Smooth muscle cell (in vitro differentiated cells): ENCODE measurements at regions not wholly inside any gene's neighbourhood (a gene's known extent, or its start where the extent isn't known, plus 50 kb on each side); places are given as distances from the start of the nearest gene placed in this dataset.

Source experiments
- DNase-seq: peaks from one replicate; lab custom pipeline; 2025; ENCODE audit not compliant: unreplicated experiment; lab: John Stamatoyannopoulos, UW
- H2AFZ ChIP-seq: fragments of 200-600 bp; sonication (generic); 2 replicates; pipeline ENCODE4 v1.6.0; 2016; ENCODE audit warnings: antibody characterized with exemption, low read depth, mild to moderate bottlenecking
- H3F3A ChIP-seq: fragments of 200-600 bp; sonication (generic); 2 replicates; pipeline ENCODE4 v1.6.0; 2017; ENCODE audit warnings: antibody characterized with exemption, low read depth
- H3K27ac ChIP-seq: fragments of 200-600 bp; sonication (generic); 2 replicates; pipeline ENCODE4 v1.5.1; 2016; ENCODE audit warnings: low read depth, mild to moderate bottlenecking
- H3K27me3 ChIP-seq: fragments of 200-600 bp; sonication (generic); 2 replicates; pipeline ENCODE4 v1.6.1; 2016; ENCODE audit warnings: low read depth, mild to moderate bottlenecking
- H3K36me3 ChIP-seq: fragments of 200-600 bp; sonication (generic); 2 replicates; pipeline ENCODE4 v1.5.1; 2016; ENCODE audit warnings: low read depth
- H3K4me1 ChIP-seq: fragments of 200-600 bp; sonication (generic); 2 replicates; pipeline ENCODE4 v1.5.1; 2016; ENCODE audit warnings: low read depth
- H3K4me2 ChIP-seq: fragments of 200-600 bp; sonication (generic); 2 replicates; pipeline ENCODE4 v1.6.0; 2016; ENCODE audit warnings: mild to moderate bottlenecking
- H3K4me3 ChIP-seq: fragments of 200-600 bp; sonication (generic); 2 replicates; pipeline ENCODE4 v1.5.1; 2016; ENCODE audit warnings: mild to moderate bottlenecking
- H3K79me2 ChIP-seq: fragments of 200-600 bp; sonication (generic); 2 replicates; pipeline ENCODE4 v1.6.0; 2016; ENCODE audit warnings: low read depth, mild to moderate bottlenecking
- H3K9ac ChIP-seq: fragments of 200-600 bp; sonication (generic); 2 replicates; pipeline ENCODE4 v1.6.0; 2016; ENCODE audit warnings: low read depth
- H3K9me3 ChIP-seq: fragments of 200-600 bp; sonication (generic); replicated peaks from 2 replicates; pipeline ENCODE4 v1.5.1; 2016; ENCODE audit warnings: low read depth
- H4K20me1 ChIP-seq: fragments of 200-600 bp; sonication (generic); 2 replicates; pipeline ENCODE4 v1.6.0; 2016; ENCODE audit warnings: low read depth
- CTCF ChIP-seq: fragments of 200-600 bp; sonication (generic); IDR thresholded peaks from 2 replicates; pipeline ENCODE4 v1.5.1; 2017; ENCODE audit warnings: borderline replicate concordance, mild to moderate bottlenecking, antibody characterized with exemption; ENCODE audit not compliant: insufficient read depth, poor library complexity, severe bottlenecking
- WGBS: methylation state at CpG from one replicate; pipeline ENCODE4 v1.1.7; 2016; ENCODE audit warnings: low lambda C conversion rate; 5-methylcytosine and 5-hydroxymethylcytosine counted together

GRCh38 chr4:162684998-162685397 is 481.7 kb downstream of the NAF1 start:
- DNase-seq, result no peak
- no peaks in the 10 kb centered on the region for H3K79me2 ChIP-seq
- H3F3A ChIP-seq, result no peaks in the 10 kb centered on the region
- H3K4me3 ChIP-seq, result no peak overlapping the region
- no peak overlapping the region for H3K27ac ChIP-seq
- H2AFZ ChIP-seq, result no peak overlapping the region
- H3K4me2 ChIP-seq, result no peak overlapping the region
- no peak for TF ChIP-seq CTCF
- no peaks in the 10 kb centered on the region for H4K20me1 ChIP-seq
- H3K27me3 ChIP-seq, result no peaks in the 10 kb centered on the region
- H3K36me3 ChIP-seq, result no peaks in the 10 kb centered on the region
- no peaks in the 10 kb centered on the region for H3K4me1 ChIP-seq
- no peaks in the 10 kb centered on the region for H3K9me3 ChIP-seq
- no peak overlapping the region for H3K9ac ChIP-seq

- H3K4me1 ChIP-seq, result no peaks in the 10 kb centered on the region
- no peaks in the 10 kb centered on the region for H4K20me1 ChIP-seq
- H3K36me3 ChIP-seq, result no peaks in the 10 kb centered on the region
- peak overlapping the region; percentile 75 for H3K27ac ChIP-seq
- no peak for DNase-seq
- no peak for TF ChIP-seq CTCF
- H3F3A ChIP-seq, result no peaks in the 10 kb centered on the region
- no peaks in the 10 kb centered on the region for H3K27me3 ChIP-seq
- no peak overlapping the region for H3K9ac ChIP-seq
- H3K79me2 ChIP-seq, result no peaks in the 10 kb centered on the region
- peak overlapping the region; percentile 20 for H2AFZ ChIP-seq
- H3K4me3 ChIP-seq, result no peak overlapping the region
- peaks cover under 1% of the 10 kb centered on the region for H3K9me3 ChIP-seq
- H3K4me2 ChIP-seq, result peak overlapping the region; percentile 51
Measured at GRCh38 chr4:162684371-162684700, 482.4 kb downstream of the NAF1 start.

- no peak for TF ChIP-seq CTCF
- Histone ChIP-seq H3K27ac (peak overlapping the region; percentile 75), H3K4me1 (no peaks in the 10 kb centered on the region), H2AFZ (peak overlapping the region; percentile 20), H3K9me3 (peaks cover 5% of the 10 kb centered on the region), H3K4me3 (no peak overlapping the region), H3F3A (no peaks in the 10 kb centered on the region), H3K79me2 (no peaks in the 10 kb centered on the region), H3K4me2 (peak overlapping the region; percentile 51), H3K27me3 (no peaks in the 10 kb centered on the region), H3K9ac (no peak overlapping the region), H4K20me1 (no peaks in the 10 kb centered on the region), H3K36me3 (no peaks in the 10 kb centered on the region)
- DNase-seq, result no peak
- WGBS, result 44% methylated on average over 5 of the region's 5 CpGs
Measured at GRCh38 chr4:162683659-162684370, 482.9 kb downstream of the NAF1 start.

- H3F3A ChIP-seq, result no peaks in the 10 kb centered on the region
- DNase-seq, result no peak
- no peak overlapping the region for H3K9ac ChIP-seq
- no peaks in the 10 kb centered on the region for H3K27me3 ChIP-seq
- no peak overlapping the region for H3K4me3 ChIP-seq
- H4K20me1 ChIP-seq, result no peaks in the 10 kb centered on the region
- no peak for TF ChIP-seq CTCF
- 33% methylated on average over 1 of the region's 1 CpG for WGBS
- no peaks in the 10 kb centered on the region for H3K4me1 ChIP-seq
- H3K9me3 ChIP-seq, result peaks cover 8% of the 10 kb centered on the region
- H3K36me3 ChIP-seq, result no peaks in the 10 kb centered on the region
- no peak overlapping the region for H2AFZ ChIP-seq
- H3K27ac ChIP-seq, result peak overlapping the region; percentile 18
- no peaks in the 10 kb centered on the region for H3K79me2 ChIP-seq
- no peak overlapping the region for H3K4me2 ChIP-seq
Measured at GRCh38 chr4:162682651-162683050, 484.0 kb downstream of the NAF1 start.
